ENCODE measurements at regions not wholly inside any gene's neighbourhood (a gene's known extent, or its start where the extent isn't known, plus 50 kb on each side); places are given as distances from the start of the nearest gene placed in this dataset.

DNA sequence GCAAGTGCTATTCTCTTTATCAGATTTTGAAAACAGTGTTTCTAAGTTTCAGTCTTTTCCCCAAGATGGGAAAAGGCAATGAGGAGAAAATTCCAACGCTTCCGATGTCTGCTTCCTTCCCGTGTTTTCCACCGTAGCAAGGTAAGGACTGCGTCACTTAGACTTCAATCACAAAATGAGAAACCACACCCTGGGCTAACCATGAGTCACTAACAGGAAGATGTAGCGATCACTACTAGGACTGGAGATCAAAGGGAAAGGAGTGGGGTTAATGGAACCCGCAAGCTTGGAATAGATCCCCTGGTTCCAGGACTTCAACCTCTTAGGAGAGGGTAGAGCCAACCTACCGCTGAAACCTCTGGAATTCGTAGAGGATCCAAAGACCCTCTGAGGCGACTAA, 250.7 kb upstream of the ZFP42 start:
- no peak for TF ChIP-seq EZH2 (IDR thresholded peaks at IDR 0.05; ENCODE audit: borderline replicate concordance, low read depth, low read length, poor library complexity, severe bottlenecking)
- TF ChIP-seq, protein P1, sequence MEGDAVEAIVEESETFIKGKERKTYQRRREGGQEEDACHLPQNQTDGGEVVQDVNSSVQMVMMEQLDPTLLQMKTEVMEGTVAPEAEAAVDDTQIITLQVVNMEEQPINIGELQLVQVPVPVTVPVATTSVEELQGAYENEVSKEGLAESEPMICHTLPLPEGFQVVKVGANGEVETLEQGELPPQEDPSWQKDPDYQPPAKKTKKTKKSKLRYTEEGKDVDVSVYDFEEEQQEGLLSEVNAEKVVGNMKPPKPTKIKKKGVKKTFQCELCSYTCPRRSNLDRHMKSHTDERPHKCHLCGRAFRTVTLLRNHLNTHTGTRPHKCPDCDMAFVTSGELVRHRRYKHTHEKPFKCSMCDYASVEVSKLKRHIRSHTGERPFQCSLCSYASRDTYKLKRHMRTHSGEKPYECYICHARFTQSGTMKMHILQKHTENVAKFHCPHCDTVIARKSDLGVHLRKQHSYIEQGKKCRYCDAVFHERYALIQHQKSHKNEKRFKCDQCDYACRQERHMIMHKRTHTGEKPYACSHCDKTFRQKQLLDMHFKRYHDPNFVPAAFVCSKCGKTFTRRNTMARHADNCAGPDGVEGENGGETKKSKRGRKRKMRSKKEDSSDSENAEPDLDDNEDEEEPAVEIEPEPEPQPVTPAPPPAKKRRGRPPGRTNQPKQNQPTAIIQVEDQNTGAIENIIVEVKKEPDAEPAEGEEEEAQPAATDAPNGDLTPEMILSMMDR (conservative IDR thresholded peaks at IDR 0.05; ENCODE audit: low read depth, low read length) = no peak

All from A673 (cell line).